ENCODE measurements at regions not wholly inside any gene's neighbourhood (a gene's known extent, or its start where the extent isn't known, plus 50 kb on each side); places are given as distances from the start of the nearest gene placed in this dataset.
"Not testable (repeated sequence)": the region's sequence is repeated elsewhere in the genome, so short reads cannot be mapped to it uniquely, and the experiment has no call there.

- Histone ChIP-seq H3K27ac (ENCODE audit: low read depth, low read length) (no peak overlapping the region), H3K36me3 (ENCODE audit: control insufficient read depth, insufficient read depth, low read length) (no peaks in the 10 kb centered on the region), H3K9ac (ENCODE audit: low read depth, low read length) (no peak overlapping the region), H3K4me1 (ENCODE audit: control insufficient read depth, insufficient read depth, low read length) (no peaks in the 10 kb centered on the region), H3K27me3 (ENCODE audit: control insufficient read depth, insufficient read depth, low read length) (no peaks in the 10 kb centered on the region), H3K9me3 (ENCODE audit: control insufficient read depth, insufficient read depth, low read length) (no peaks in the 10 kb centered on the region), H3K4me3 (ENCODE audit: low read depth, low read length) (no peak overlapping the region)
Measured at GRCh38 chr3:137171834-137172603, 214.2 kb downstream of the IL20RB start.

- no peak overlapping the region for H3K9ac ChIP-seq (ENCODE audit: low read depth, low read length)
- H3K36me3 ChIP-seq (ENCODE audit: control insufficient read depth, insufficient read depth, low read length), result no peaks in the 10 kb centered on the region
- no peaks in the 10 kb centered on the region for H3K9me3 ChIP-seq (ENCODE audit: control insufficient read depth, insufficient read depth, low read length)
- H3K27me3 ChIP-seq (ENCODE audit: control insufficient read depth, insufficient read depth, low read length), result no peaks in the 10 kb centered on the region
- H3K4me1 ChIP-seq (ENCODE audit: control insufficient read depth, insufficient read depth, low read length), result no peaks in the 10 kb centered on the region
- H3K4me3 ChIP-seq (ENCODE audit: low read depth, low read length), result no peak overlapping the region
- H3K27ac ChIP-seq (ENCODE audit: low read depth, low read length), result no peak overlapping the region
Measured at GRCh38 chr3:137172728-137173127, 214.9 kb downstream of the IL20RB start.

GRCh38 chr3:137174514-137174913, 216.7 kb downstream of the IL20RB start:
- Histone ChIP-seq H3K27me3 (ENCODE audit: control insufficient read depth, insufficient read depth, low read length) (no peaks in the 10 kb centered on the region), H3K27ac (ENCODE audit: low read depth, low read length) (no peak overlapping the region), H3K36me3 (ENCODE audit: control insufficient read depth, insufficient read depth, low read length) (no peaks in the 10 kb centered on the region), H3K9me3 (ENCODE audit: control insufficient read depth, insufficient read depth, low read length) (0 out of 2 replicates have a peak, but pooled peaks cover 2% of the 10 kb centered on the region), H3K4me1 (ENCODE audit: control insufficient read depth, insufficient read depth, low read length) (no peaks in the 10 kb centered on the region), H3K4me3 (ENCODE audit: low read depth, low read length) (no peak overlapping the region), H3K9ac (ENCODE audit: low read depth, low read length) (no peak overlapping the region)

GRCh38 chr3:137180220-137180619, 222.4 kb downstream of the IL20RB start:
- Histone ChIP-seq H3K36me3 (ENCODE audit: control insufficient read depth, insufficient read depth, low read length) (no peaks in the 10 kb centered on the region), H3K4me1 (ENCODE audit: control insufficient read depth, insufficient read depth, low read length) (no peaks in the 10 kb centered on the region), H3K27ac (ENCODE audit: low read depth, low read length) (no peak overlapping the region), H3K9me3 (ENCODE audit: control insufficient read depth, insufficient read depth, low read length) (peaks cover 17% of the 10 kb centered on the region; the same call in 1 of the 2 replicates), H3K27me3 (ENCODE audit: control insufficient read depth, insufficient read depth, low read length) (no peaks in the 10 kb centered on the region), H3K9ac (ENCODE audit: low read depth, low read length) (no peak overlapping the region), H3K4me3 (ENCODE audit: low read depth, low read length) (no peak overlapping the region)

- Histone ChIP-seq H3K9me3 (ENCODE audit: control insufficient read depth, insufficient read depth, low read length) (no peaks in the 10 kb centered on the region), H3K27ac (ENCODE audit: low read depth, low read length) (no peak overlapping the region), H3K4me1 (ENCODE audit: control insufficient read depth, insufficient read depth, low read length) (0 out of 2 replicates have a peak, but pooled peaks cover 4% of the 10 kb centered on the region), H3K9ac (ENCODE audit: low read depth, low read length) (no peak overlapping the region), H3K4me3 (ENCODE audit: low read depth, low read length) (no peak overlapping the region), H3K36me3 (ENCODE audit: control insufficient read depth, insufficient read depth, low read length) (no peaks in the 10 kb centered on the region), H3K27me3 (ENCODE audit: control insufficient read depth, insufficient read depth, low read length) (no peaks in the 10 kb centered on the region)
Measured at GRCh38 chr3:137191133-137191923, 233.5 kb downstream of the IL20RB start.

- Histone ChIP-seq H3K9ac (ENCODE audit: low read depth, low read length) (no peak overlapping the region), H3K27ac (ENCODE audit: low read depth, low read length) (no peak overlapping the region), H3K27me3 (ENCODE audit: control insufficient read depth, insufficient read depth, low read length) (no peaks in the 10 kb centered on the region), H3K9me3 (ENCODE audit: control insufficient read depth, insufficient read depth, low read length) (no peaks in the 10 kb centered on the region), H3K4me3 (ENCODE audit: low read depth, low read length) (no peak overlapping the region), H3K36me3 (ENCODE audit: control insufficient read depth, insufficient read depth, low read length) (no peaks in the 10 kb centered on the region), H3K4me1 (ENCODE audit: control insufficient read depth, insufficient read depth, low read length) (0 out of 2 replicates have a peak, but pooled peaks cover 4% of the 10 kb centered on the region)
Measured at GRCh38 chr3:137191951-137192350, 234.2 kb downstream of the IL20RB start.

- Histone ChIP-seq H3K4me1 (ENCODE audit: control insufficient read depth, insufficient read depth, low read length) (0 out of 2 replicates have a peak, but pooled peaks cover 4% of the 10 kb centered on the region), H3K9me3 (ENCODE audit: control insufficient read depth, insufficient read depth, low read length) (no peaks in the 10 kb centered on the region), H3K4me3 (ENCODE audit: low read depth, low read length) (no peak overlapping the region), H3K27ac (ENCODE audit: low read depth, low read length) (peak overlapping the region; percentile 57), H3K36me3 (ENCODE audit: control insufficient read depth, insufficient read depth, low read length) (no peaks in the 10 kb centered on the region), H3K27me3 (ENCODE audit: control insufficient read depth, insufficient read depth, low read length) (no peaks in the 10 kb centered on the region), H3K9ac (ENCODE audit: low read depth, low read length) (no peak overlapping the region)
Measured at GRCh38 chr3:137194301-137194700, 236.5 kb downstream of the IL20RB start.

- H3K4me3 ChIP-seq (ENCODE audit: low read depth, low read length); H3K9me3 ChIP-seq (ENCODE audit: control insufficient read depth, insufficient read depth, low read length); H3K27me3 ChIP-seq (ENCODE audit: control insufficient read depth, insufficient read depth, low read length); H3K9ac ChIP-seq (ENCODE audit: low read depth, low read length); H3K36me3 ChIP-seq (ENCODE audit: control insufficient read depth, insufficient read depth, low read length); H3K4me1 ChIP-seq (ENCODE audit: control insufficient read depth, insufficient read depth, low read length); H3K27ac ChIP-seq (ENCODE audit: low read depth, low read length): not testable (repeated sequence)
Measured at GRCh38 chr3:137198374-137198773, 240.6 kb downstream of the IL20RB start.

- Histone ChIP-seq H3K4me3 (ENCODE audit: low read depth, low read length) (no peak overlapping the region), H3K9me3 (ENCODE audit: control insufficient read depth, insufficient read depth, low read length) (no peaks in the 10 kb centered on the region), H3K9ac (ENCODE audit: low read depth, low read length) (no peak overlapping the region), H3K27ac (ENCODE audit: low read depth, low read length) (no peak overlapping the region), H3K4me1 (ENCODE audit: control insufficient read depth, insufficient read depth, low read length) (no peaks in the 10 kb centered on the region), H3K27me3 (ENCODE audit: control insufficient read depth, insufficient read depth, low read length) (no peaks in the 10 kb centered on the region), H3K36me3 (ENCODE audit: control insufficient read depth, insufficient read depth, low read length) (no peaks in the 10 kb centered on the region)
Measured at GRCh38 chr3:137199678-137200077, 241.9 kb downstream of the IL20RB start.

- no peaks in the 10 kb centered on the region for H3K36me3 ChIP-seq (ENCODE audit: control insufficient read depth, insufficient read depth, low read length)
- H3K4me3 ChIP-seq (ENCODE audit: low read depth, low read length), result no peak overlapping the region
- H3K9me3 ChIP-seq (ENCODE audit: control insufficient read depth, insufficient read depth, low read length), result no peaks in the 10 kb centered on the region
- no peak overlapping the region for H3K9ac ChIP-seq (ENCODE audit: low read depth, low read length)
- H3K27me3 ChIP-seq (ENCODE audit: control insufficient read depth, insufficient read depth, low read length), result no peaks in the 10 kb centered on the region
- H3K4me1 ChIP-seq (ENCODE audit: control insufficient read depth, insufficient read depth, low read length), result no peaks in the 10 kb centered on the region
- H3K27ac ChIP-seq (ENCODE audit: low read depth, low read length), result no peak overlapping the region
Measured at GRCh38 chr3:137201066-137201465, 243.3 kb downstream of the IL20RB start.

- Histone ChIP-seq H3K4me1 (ENCODE audit: control insufficient read depth, insufficient read depth, low read length) (no peaks in the 10 kb centered on the region), H3K36me3 (ENCODE audit: control insufficient read depth, insufficient read depth, low read length) (no peaks in the 10 kb centered on the region), H3K4me3 (ENCODE audit: low read depth, low read length) (no peak overlapping the region), H3K27ac (ENCODE audit: low read depth, low read length) (no peak overlapping the region), H3K9me3 (ENCODE audit: control insufficient read depth, insufficient read depth, low read length) (no peaks in the 10 kb centered on the region), H3K27me3 (ENCODE audit: control insufficient read depth, insufficient read depth, low read length) (no peaks in the 10 kb centered on the region), H3K9ac (ENCODE audit: low read depth, low read length) (no peak overlapping the region)
Measured at GRCh38 chr3:137202941-137203340, 245.2 kb downstream of the IL20RB start.

Data from HUES48 (cell line).